ENCODE measurements at regions not wholly inside any gene's neighbourhood (a gene's known extent, or its start where the extent isn't known, plus 50 kb on each side); places are given as distances from the start of the nearest gene placed in this dataset.

- no peaks in the 10 kb centered on the region for H3K9me3 ChIP-seq (ENCODE audit: insufficient read depth, low read length)
- H4K20me1 ChIP-seq (ENCODE audit: insufficient read depth, low read length) = no peaks in the 10 kb centered on the region
- no peaks in the 10 kb centered on the region for H3K36me3 ChIP-seq (replicated peaks; ENCODE audit: low read depth, low read length)
- no peaks in the 10 kb centered on the region for H3K27me3 ChIP-seq (ENCODE audit: low read depth, low read length)
- no peak overlapping the region for H3K9ac ChIP-seq (ENCODE audit: low read length)
- no peak overlapping the region for H3K4me2 ChIP-seq (ENCODE audit: low read length)
- no peak overlapping the region for H3K4me3 ChIP-seq (ENCODE audit: low read length)
- H3K79me2 ChIP-seq (ENCODE audit: low read length) = no peaks in the 10 kb centered on the region
- TF ChIP-seq CTCF (IDR thresholded peaks at IDR 0.05; ENCODE audit: low read depth, low read length) (no peak), EZH2phosphoT487 (IDR thresholded peaks at IDR 0.05; ENCODE audit: low read depth) (no peak)
- H3K4me1 ChIP-seq (ENCODE audit: low read length) = no peaks in the 10 kb centered on the region
- no peak overlapping the region for H2AFZ ChIP-seq (ENCODE audit: low read depth, low read length)
- H3K27ac ChIP-seq (ENCODE audit: low read length) = no peak overlapping the region
Observed at GRCh38 chr7:153023194-153023592, 263.6 kb downstream of the ACTR3B start.

- TF ChIP-seq EZH2phosphoT487 (IDR thresholded peaks at IDR 0.05; ENCODE audit: low read depth) = no peak
- TF ChIP-seq CTCF (IDR thresholded peaks at IDR 0.05; ENCODE audit: low read depth, low read length) = no peak
- Histone ChIP-seq H3K27me3 (ENCODE audit: low read depth, low read length) (no peaks in the 10 kb centered on the region), H3K9me3 (ENCODE audit: insufficient read depth, low read length) (no peaks in the 10 kb centered on the region), H3K36me3 (replicated peaks; ENCODE audit: low read depth, low read length) (no peaks in the 10 kb centered on the region), H4K20me1 (ENCODE audit: insufficient read depth, low read length) (no peaks in the 10 kb centered on the region), H3K9ac (ENCODE audit: low read length) (no peak overlapping the region), H3K27ac (ENCODE audit: low read length) (no peak overlapping the region), H3K79me2 (ENCODE audit: low read length) (no peaks in the 10 kb centered on the region), H3K4me2 (ENCODE audit: low read length) (no peak overlapping the region), H2AFZ (ENCODE audit: low read depth, low read length) (no peak overlapping the region), H3K4me3 (ENCODE audit: low read length) (no peak overlapping the region), H3K4me1 (ENCODE audit: low read length) (no peaks in the 10 kb centered on the region)
Observed at GRCh38 chr7:153027210-153027609, 267.7 kb downstream of the ACTR3B start.

- no peak overlapping the region for H3K9ac ChIP-seq (ENCODE audit: low read length)
- H3K9me3 ChIP-seq (ENCODE audit: insufficient read depth, low read length) = no peaks in the 10 kb centered on the region
- H3K4me3 ChIP-seq (ENCODE audit: low read length) = no peak overlapping the region
- H3K36me3 ChIP-seq (replicated peaks; ENCODE audit: low read depth, low read length) = no peaks in the 10 kb centered on the region
- no peak overlapping the region for H3K4me2 ChIP-seq (ENCODE audit: low read length)
- no peak overlapping the region for H3K27ac ChIP-seq (ENCODE audit: low read length)
- TF ChIP-seq CTCF (IDR thresholded peaks at IDR 0.05; ENCODE audit: low read depth, low read length) = no peak
- no peak for TF ChIP-seq EZH2phosphoT487 (IDR thresholded peaks at IDR 0.05; ENCODE audit: low read depth)
- H2AFZ ChIP-seq (ENCODE audit: low read depth, low read length) = no peak overlapping the region
- H4K20me1 ChIP-seq (ENCODE audit: insufficient read depth, low read length) = no peaks in the 10 kb centered on the region
- no peaks in the 10 kb centered on the region for H3K4me1 ChIP-seq (ENCODE audit: low read length)
- H3K79me2 ChIP-seq (ENCODE audit: low read length) = no peaks in the 10 kb centered on the region
- H3K27me3 ChIP-seq (ENCODE audit: low read depth, low read length) = no peaks in the 10 kb centered on the region
Observed at GRCh38 chr7:153027904-153028303, 268.4 kb downstream of the ACTR3B start.

- TF ChIP-seq CTCF (IDR thresholded peaks at IDR 0.05; ENCODE audit: low read depth, low read length) (no peak), EZH2phosphoT487 (IDR thresholded peaks at IDR 0.05; ENCODE audit: low read depth) (no peak)
- Histone ChIP-seq H3K9ac (ENCODE audit: low read length) (no peak overlapping the region), H3K4me3 (ENCODE audit: low read length) (no peak overlapping the region), H3K79me2 (ENCODE audit: low read length) (no peaks in the 10 kb centered on the region), H3K4me2 (ENCODE audit: low read length) (no peak overlapping the region), H3K36me3 (replicated peaks; ENCODE audit: low read depth, low read length) (no peaks in the 10 kb centered on the region), H3K27me3 (ENCODE audit: low read depth, low read length) (no peaks in the 10 kb centered on the region; the same call in 1 of the 2 replicates), H3K4me1 (ENCODE audit: low read length) (no peaks in the 10 kb centered on the region), H4K20me1 (ENCODE audit: insufficient read depth, low read length) (no peaks in the 10 kb centered on the region), H3K27ac (ENCODE audit: low read length) (no peak overlapping the region), H3K9me3 (ENCODE audit: insufficient read depth, low read length) (no peaks in the 10 kb centered on the region), H2AFZ (ENCODE audit: low read depth, low read length) (no peak overlapping the region)
Observed at GRCh38 chr7:153030976-153031375, 271.4 kb downstream of the ACTR3B start.
